Small intestine (tissue), 7 donors: ENCODE measurements at regions not wholly inside any gene's neighbourhood (a gene's known extent, or its start where the extent isn't known, plus 50 kb on each side); places are given as distances from the start of the nearest gene placed in this dataset.

Source experiments
- DNase-seq, 2 donors: peaks; one replicate each; pipeline versions ENCODE4 v3.0.0 to v3.0.0-alpha.2; 2013
- FAIRE-seq: peaks from 2 replicates; lab custom pipeline; 2012; peaks lifted over from hg19 to GRCh38; lab: Jason Lieb, UNC
- H3K27ac ChIP-seq, 3 donors: one replicate each; pipeline ENCODE4 v1.5.1; 2013; ENCODE audit warnings: low read length in 2 of 3, mild to moderate bottlenecking in 2 of 3, control low read depth in 1 of 3, inconsistent platforms in 1 of 3, low read depth in 1 of 3, moderate library complexity in 1 of 3
- H3K27me3 ChIP-seq, 3 donors: one replicate each; pipeline ENCODE4 v1.6.1; 2013; ENCODE audit warnings: low read length in 3 of 3, inconsistent platforms in 1 of 3; ENCODE audit not compliant: control insufficient read depth in 3 of 3, insufficient read depth in 3 of 3
- H3K36me3 ChIP-seq, 3 donors: one replicate each; pipeline ENCODE4 v1.6.1; 2013; ENCODE audit warnings: low read length in 3 of 3, inconsistent platforms in 1 of 3, low read depth in 1 of 3, mild to moderate bottlenecking in 1 of 3, moderate library complexity in 1 of 3; ENCODE audit not compliant: control insufficient read depth in 3 of 3, insufficient read depth in 2 of 3
- H3K4me1 ChIP-seq, 3 donors: one replicate each; pipeline ENCODE4 v1.6.1; 2013; ENCODE audit warnings: low read length in 2 of 3, inconsistent platforms in 1 of 3, low read depth in 1 of 3, mild to moderate bottlenecking in 1 of 3, moderate library complexity in 1 of 3; ENCODE audit not compliant: control insufficient read depth in 3 of 3, insufficient read depth in 2 of 3
- H3K4me3 ChIP-seq, 3 donors: one replicate each; pipeline ENCODE4 v1.5.1; 2013; ENCODE audit warnings: low read length in 3 of 3, control low read depth in 1 of 3, inconsistent platforms in 1 of 3, low read depth in 1 of 3, mild to moderate bottlenecking in 1 of 3, moderate library complexity in 1 of 3
- H3K9me3 ChIP-seq, 2 donors: one replicate each; pipeline ENCODE4 v1.6.1; 2013; ENCODE audit warnings: low read depth in 1 of 2, low read length in 1 of 2; ENCODE audit not compliant: control insufficient read depth in 2 of 2, insufficient read depth in 1 of 2
- WGBS, 3 donors: extraction: QIAGEN DNeasy Blood & Tissue Kit; methylation state at CpG; one replicate each; pipeline ENCODE4 v1.1.7; 2013; 5-methylcytosine and 5-hydroxymethylcytosine counted together
- donor health status: healthy with polysubstance abuse.
- donor health status: control.
- donor health status: control.
- donor health status: Bipolar disorder and iron deficiency.
- donor health status: healthy.

- DNase-seq = peak in 1 of 2 donors; percentile 12
These were observed 58.9 kb upstream of the TP63 start for GRCh38 chr3:189572249-189572648.

GRCh38 chr3:189573004-189573403, 58.2 kb upstream of the TP63 start:
- no peak for DNase-seq
- Histone ChIP-seq H3K27ac (no peak overlapping the region), H3K4me3 (no peak overlapping the region), H3K9me3 (no peaks in the 10 kb centered on the region), H3K27me3 (no peaks in the 10 kb centered on the region), H3K4me1 (no peaks in the 10 kb centered on the region), H3K36me3 (no peaks in the 10 kb centered on the region)
- FAIRE-seq = no peak

More at GRCh38 chr3:189572249-189572648, 58.9 kb upstream of the TP63 start:
- no peaks in the 10 kb centered on the region for H3K27me3 ChIP-seq
- FAIRE-seq = peak; percentile 10
- no peaks in the 10 kb centered on the region for H3K36me3 ChIP-seq
- H3K4me3 ChIP-seq = no peak overlapping the region
- H3K9me3 ChIP-seq = no peaks in the 10 kb centered on the region
- H3K4me1 ChIP-seq = no peaks in the 10 kb centered on the region
- WGBS, 3 donors = 70 to 81% (median 77%) methylated on average over 2 of the region's 2 CpGs
- no peak overlapping the region for H3K27ac ChIP-seq

GRCh38 chr3:189576486-189576885, 54.7 kb upstream of the TP63 start:
- no peak overlapping the region for H3K27ac ChIP-seq
- H3K9me3 ChIP-seq = no peaks in the 10 kb centered on the region
- FAIRE-seq (no peak), DNase-seq (no peak)
- H3K4me3 ChIP-seq = no peak overlapping the region
- WGBS, 3 donors = 77 to 92% (median 78%) methylated on average over 1 of the region's 1 CpG
- no peaks in the 10 kb centered on the region for H3K36me3 ChIP-seq
- H3K4me1 ChIP-seq = no peaks in the 10 kb centered on the region
- no peaks in the 10 kb centered on the region for H3K27me3 ChIP-seq

GRCh38 chr3:189577050-189577951, 53.9 kb upstream of the TP63 start:
- no peaks in the 10 kb centered on the region for H3K36me3 ChIP-seq
- no peak overlapping the region for H3K4me3 ChIP-seq
- 67 to 78% (median 72%) methylated on average over 5 of the region's 5 CpGs for WGBS, 3 donors
- no peak overlapping the region for H3K27ac ChIP-seq
- DNase-seq (no peak), FAIRE-seq (no peak)
- no peaks in the 10 kb centered on the region for H3K9me3 ChIP-seq
- no peaks in the 10 kb centered on the region for H3K27me3 ChIP-seq
- H3K4me1 ChIP-seq = no peaks in the 10 kb centered on the region

GRCh38 chr3:189580190-189580589, 51.0 kb upstream of the TP63 start:
- DNase-seq (no peak), FAIRE-seq (no peak)
- Histone ChIP-seq H3K27ac (no peak overlapping the region), H3K4me3 (no peak overlapping the region), H3K27me3 (no peaks in the 10 kb centered on the region), H3K36me3 (no peaks in the 10 kb centered on the region), H3K4me1 (no peaks in the 10 kb centered on the region), H3K9me3 (no peaks in the 10 kb centered on the region)
- 93 to 95% (median 94%) methylated on average over 2 of the region's 2 CpGs for WGBS, 3 donors
